A673 (cell line): ENCODE measurements at regions not wholly inside any gene's neighbourhood (a gene's known extent, or its start where the extent isn't known, plus 50 kb on each side); places are given as distances from the start of the nearest gene placed in this dataset.

Source experiments
- CTCF ChIP-seq: fragments of 300-800, 200-600 bp; sonication (generic); conservative IDR thresholded peaks from 2 replicates; pipeline ENCODE4 v1.5.1; 2017; ENCODE audit warnings: low read depth, mild to moderate bottlenecking, antibody characterized with exemption, low read length, moderate library complexity, mixed read lengths
- EZH2 ChIP-seq: fragments of 200-600 bp; sonication (generic); IDR thresholded peaks from 2 replicates; pipeline ENCODE4 v1.6.1; 2017; ENCODE audit warnings: borderline replicate concordance, low read depth, mild to moderate bottlenecking, mixed read lengths, antibody characterized with exemption, low read length; ENCODE audit not compliant: poor library complexity, severe bottlenecking

GRCh38 chr10:122774231-122774630 lies 71.4 kb downstream of the CUZD1 start:
- no peak for TF ChIP-seq CTCF
- no peak for TF ChIP-seq EZH2
